Adrenal gland (tissue), 5 donors: ENCODE measurements at regions not wholly inside any gene's neighbourhood (a gene's known extent, or its start where the extent isn't known, plus 50 kb on each side); places are given as distances from the start of the nearest gene placed in this dataset.

ENCODE experiments used
- POLR2A ChIP-seq, 2 donors: fragments of 450-650 bp; IDR thresholded peaks; one replicate each; pipeline ENCODE4 v1.6.1; 2017; ENCODE audit warnings: antibody characterized with exemption in 2 of 2, mild to moderate bottlenecking in 2 of 2, moderate library complexity in 1 of 2
- TF ChIP-seq, protein P1 (sequence below), 6 experiments: fragments of 450-650 bp in 4 of 6; fragments of 200-600 bp in 2 of 6; sonication (generic) in 1 of 6; IDR thresholded peaks; 1 replicate in 5 of 6; 2 replicates in 1 of 6; pipeline versions ENCODE4 v1.5.1 to v1.8.0; 2016 to 2021; ENCODE audit warnings: antibody characterized with exemption in 6 of 6, mild to moderate bottlenecking in 2 of 6, moderate library complexity in 1 of 6
- donor health status: DM: no; HTN: no; CAD: no.

DNA sequence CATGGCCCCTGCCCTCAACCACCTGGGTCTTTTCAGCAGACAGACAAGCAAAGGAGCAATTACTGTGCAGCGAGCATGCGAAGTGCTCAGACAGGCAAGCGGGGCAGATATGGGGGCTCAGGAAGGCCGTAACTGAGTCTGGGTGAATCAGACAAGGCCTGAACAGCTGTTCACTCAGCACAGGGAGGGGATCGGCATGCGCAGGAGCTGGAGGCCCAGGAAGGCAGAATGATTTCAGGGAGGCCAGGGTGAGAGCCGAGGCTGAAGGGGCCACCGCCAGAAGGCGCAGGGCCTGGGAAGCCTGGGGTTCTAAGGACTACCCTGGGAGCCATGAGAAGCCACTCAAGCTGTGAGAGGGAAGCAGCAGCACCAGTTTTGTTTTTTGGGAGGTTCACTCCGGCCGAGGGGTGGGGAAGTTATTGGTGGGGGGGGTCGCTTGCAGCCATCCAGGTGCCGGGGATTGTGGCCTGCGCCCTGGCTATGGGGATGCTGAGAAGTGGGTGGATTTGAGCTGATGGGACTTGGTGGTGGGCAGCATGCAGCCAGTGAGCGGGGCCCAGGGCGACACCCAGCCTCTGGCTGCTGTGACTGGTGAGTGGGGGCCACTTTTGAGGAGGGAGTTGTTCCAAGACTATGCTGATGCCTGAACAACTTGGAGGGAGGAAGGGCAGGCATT, 132.2 kb downstream of the TSN start:
- TF ChIP-seq, protein P1, sequence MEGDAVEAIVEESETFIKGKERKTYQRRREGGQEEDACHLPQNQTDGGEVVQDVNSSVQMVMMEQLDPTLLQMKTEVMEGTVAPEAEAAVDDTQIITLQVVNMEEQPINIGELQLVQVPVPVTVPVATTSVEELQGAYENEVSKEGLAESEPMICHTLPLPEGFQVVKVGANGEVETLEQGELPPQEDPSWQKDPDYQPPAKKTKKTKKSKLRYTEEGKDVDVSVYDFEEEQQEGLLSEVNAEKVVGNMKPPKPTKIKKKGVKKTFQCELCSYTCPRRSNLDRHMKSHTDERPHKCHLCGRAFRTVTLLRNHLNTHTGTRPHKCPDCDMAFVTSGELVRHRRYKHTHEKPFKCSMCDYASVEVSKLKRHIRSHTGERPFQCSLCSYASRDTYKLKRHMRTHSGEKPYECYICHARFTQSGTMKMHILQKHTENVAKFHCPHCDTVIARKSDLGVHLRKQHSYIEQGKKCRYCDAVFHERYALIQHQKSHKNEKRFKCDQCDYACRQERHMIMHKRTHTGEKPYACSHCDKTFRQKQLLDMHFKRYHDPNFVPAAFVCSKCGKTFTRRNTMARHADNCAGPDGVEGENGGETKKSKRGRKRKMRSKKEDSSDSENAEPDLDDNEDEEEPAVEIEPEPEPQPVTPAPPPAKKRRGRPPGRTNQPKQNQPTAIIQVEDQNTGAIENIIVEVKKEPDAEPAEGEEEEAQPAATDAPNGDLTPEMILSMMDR (IDR thresholded peaks at IDR 0.05): no peak
- no peak for TF ChIP-seq POLR2A (IDR thresholded peaks at IDR 0.05)
